Panc1 (cell line): ENCODE measurements at regions not wholly inside any gene's neighbourhood (a gene's known extent, or its start where the extent isn't known, plus 50 kb on each side); places are given as distances from the start of the nearest gene placed in this dataset.

ENCODE experiments used
- POLR2AphosphoS5 ChIP-seq: IDR thresholded peaks from 2 replicates; pipeline ENCODE4 v1.6.1; 2012; ENCODE audit warnings: mild to moderate bottlenecking, low read depth, low read length, moderate library complexity
- SIN3A ChIP-seq: IDR thresholded peaks from 2 replicates; pipeline ENCODE4 v1.6.1; 2012; ENCODE audit warnings: low read depth, mild to moderate bottlenecking, low read length, moderate library complexity, borderline replicate concordance; ENCODE audit not compliant: insufficient read depth
- TF ChIP-seq, protein P1 (sequence below): fragments of 450-650 bp; IDR thresholded peaks from 2 replicates; pipeline ENCODE4 v1.5.1; 2017; ENCODE audit warnings: mild to moderate bottlenecking

DNA sequence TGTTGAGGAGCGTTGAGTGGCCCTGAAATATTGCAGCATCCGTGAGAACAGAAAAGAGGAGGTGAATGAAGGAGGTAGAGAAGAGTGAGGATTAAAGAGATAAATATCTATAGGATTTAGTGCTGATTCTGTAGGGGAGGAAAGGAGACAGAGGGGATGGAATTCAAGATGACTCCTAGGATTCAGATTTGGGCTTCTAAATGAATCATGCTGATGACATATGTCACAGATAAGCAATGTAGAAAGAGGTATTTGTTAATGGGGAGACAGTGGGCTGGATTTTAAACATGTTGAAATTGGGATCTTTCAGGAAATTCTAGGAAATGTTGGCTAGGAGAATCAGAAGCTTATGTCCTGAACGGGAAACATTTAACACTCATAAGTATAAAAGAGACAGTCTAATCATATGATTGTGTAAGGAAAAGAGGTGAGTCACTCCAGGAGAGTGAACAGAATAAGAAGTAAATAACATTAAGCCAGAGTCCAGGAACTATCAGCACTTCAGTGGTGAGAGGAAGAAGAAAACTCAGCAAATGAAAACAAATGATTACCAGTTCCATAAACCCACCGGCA, 58.1 kb upstream of the DIO2 start:
- TF ChIP-seq SIN3A: no peak
- TF ChIP-seq, protein P1, sequence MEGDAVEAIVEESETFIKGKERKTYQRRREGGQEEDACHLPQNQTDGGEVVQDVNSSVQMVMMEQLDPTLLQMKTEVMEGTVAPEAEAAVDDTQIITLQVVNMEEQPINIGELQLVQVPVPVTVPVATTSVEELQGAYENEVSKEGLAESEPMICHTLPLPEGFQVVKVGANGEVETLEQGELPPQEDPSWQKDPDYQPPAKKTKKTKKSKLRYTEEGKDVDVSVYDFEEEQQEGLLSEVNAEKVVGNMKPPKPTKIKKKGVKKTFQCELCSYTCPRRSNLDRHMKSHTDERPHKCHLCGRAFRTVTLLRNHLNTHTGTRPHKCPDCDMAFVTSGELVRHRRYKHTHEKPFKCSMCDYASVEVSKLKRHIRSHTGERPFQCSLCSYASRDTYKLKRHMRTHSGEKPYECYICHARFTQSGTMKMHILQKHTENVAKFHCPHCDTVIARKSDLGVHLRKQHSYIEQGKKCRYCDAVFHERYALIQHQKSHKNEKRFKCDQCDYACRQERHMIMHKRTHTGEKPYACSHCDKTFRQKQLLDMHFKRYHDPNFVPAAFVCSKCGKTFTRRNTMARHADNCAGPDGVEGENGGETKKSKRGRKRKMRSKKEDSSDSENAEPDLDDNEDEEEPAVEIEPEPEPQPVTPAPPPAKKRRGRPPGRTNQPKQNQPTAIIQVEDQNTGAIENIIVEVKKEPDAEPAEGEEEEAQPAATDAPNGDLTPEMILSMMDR: no peak
- no peak for TF ChIP-seq POLR2AphosphoS5
